Thyroid gland (tissue), 4 donors: ENCODE measurements at regions not wholly inside any gene's neighbourhood (a gene's known extent, or its start where the extent isn't known, plus 50 kb on each side); places are given as distances from the start of the nearest gene placed in this dataset.

Source experiments
- DNase-seq, 2 donors: peaks; one replicate each; pipeline ENCODE4 v3.0.0-alpha.2; 2019
- H3K27ac ChIP-seq, 3 donors: fragments of 200-600 bp; sonication (generic); 1 replicate in 2 of 3; 2 replicates in 1 of 3; pipeline ENCODE4 v1.5.1; 2016 to 2019; ENCODE audit warnings: mild to moderate bottlenecking in 1 of 3, moderate library complexity in 1 of 3
- H3K27me3 ChIP-seq: fragments of 200-600 bp; sonication (generic); one replicate; pipeline ENCODE4 v1.5.1; 2019
- H3K36me3 ChIP-seq, 2 donors: fragments of 200-600 bp; sonication (generic); one replicate each; pipeline ENCODE4 v1.5.1; 2016 to 2019
- H3K4me1 ChIP-seq, 2 donors: fragments of 200-600 bp; sonication (generic); one replicate each; pipeline ENCODE4 v1.5.1; 2017 to 2019
- H3K4me3 ChIP-seq, 3 donors: fragments of 200-600 bp; sonication (generic); replicated peaks in 1 of 3; 1 replicate in 2 of 3; 2 replicates in 1 of 3; pipeline ENCODE4 v1.5.1; 2016; ENCODE audit warnings: mild to moderate bottlenecking in 1 of 3
- H3K9me3 ChIP-seq: fragments of 200-600 bp; sonication (generic); one replicate; pipeline ENCODE4 v1.5.1; 2017
- CTCF ChIP-seq, 6 experiments: fragments of 200-600 bp in 3 of 6; fragments of 450-650 bp in 3 of 6; sonication (generic) in 3 of 6; IDR thresholded peaks; one replicate each; pipeline ENCODE4 v1.5.1; 2016 to 2019; ENCODE audit warnings: antibody characterized with exemption in 6 of 6, mild to moderate bottlenecking in 2 of 6, inconsistent platforms in 1 of 6, moderate library complexity in 1 of 6
- POLR2A ChIP-seq, 2 donors: fragments of 450-650 bp; IDR thresholded peaks; one replicate each; pipeline ENCODE4 v1.6.1; 2017; ENCODE audit warnings: antibody characterized with exemption in 2 of 2, mild to moderate bottlenecking in 2 of 2, moderate library complexity in 1 of 2
- WGBS, 2 donors: methylation state at CpG; one replicate each; pipeline ENCODE4 v1.1.5; 2017; 5-methylcytosine and 5-hydroxymethylcytosine counted together
- intact Hi-C: fragments of 100-400 bp; cut with DNase I; formaldehyde crosslinking; loops from one replicate; pipeline ENCODE4 v1.15.1; 2023

- no peak for TF ChIP-seq CTCF (IDR thresholded peaks at IDR 0.05)
- TF ChIP-seq POLR2A (IDR thresholded peaks at IDR 0.05), result no peak
- intact Hi-C loops, result no loop called here
- Histone ChIP-seq H3K27ac (no peak overlapping the region), H3K4me3 (no peak overlapping the region), H3K27me3 (no peaks in the 10 kb centered on the region), H3K4me1 (no peaks in the 10 kb centered on the region), H3K9me3 (no peaks in the 10 kb centered on the region), H3K36me3 (no peaks in the 10 kb centered on the region)
- DNase-seq, result no peak
- 91 to 96% methylated on average over 1 of the region's 1 CpG for WGBS, 2 donors
Measured at GRCh38 chr11:42709216-42709615, 602.6 kb upstream of the API5 start.

GRCh38 chr11:42713279-42713678 lies 598.5 kb upstream of the API5 start:
- Histone ChIP-seq H3K9me3 (no peaks in the 10 kb centered on the region), H3K36me3 (no peaks in the 10 kb centered on the region), H3K27me3 (no peaks in the 10 kb centered on the region), H3K4me1 (no peaks in the 10 kb centered on the region), H3K27ac (no peak overlapping the region), H3K4me3 (no peak overlapping the region)
- TF ChIP-seq CTCF (IDR thresholded peaks at IDR 0.05), result no peak
- TF ChIP-seq POLR2A (IDR thresholded peaks at IDR 0.05), result no peak
- 50 to 68% methylated on average over 1 of the region's 1 CpG for WGBS, 2 donors
- intact Hi-C loops, result no loop called here
- DNase-seq, result no peak

- Histone ChIP-seq H3K9me3 (no peaks in the 10 kb centered on the region), H3K4me3 (no peak overlapping the region), H3K4me1 (no peaks in the 10 kb centered on the region), H3K27me3 (no peaks in the 10 kb centered on the region), H3K36me3 (no peaks in the 10 kb centered on the region), H3K27ac (no peak overlapping the region)
- 0 to 56% methylated on average over 1 of the region's 1 CpG for WGBS, 2 donors
- TF ChIP-seq POLR2A (IDR thresholded peaks at IDR 0.05), result no peak
- TF ChIP-seq CTCF (IDR thresholded peaks at IDR 0.05), result no peak
- intact Hi-C loops, result no loop called here
- DNase-seq, result no peak
Measured at GRCh38 chr11:42713753-42714152, 598.0 kb upstream of the API5 start.

GRCh38 chr11:42720716-42721563 lies 590.9 kb upstream of the API5 start:
- WGBS, 2 donors, result 50 to 57% methylated on average over 3 of the region's 3 CpGs
- H3K9me3 ChIP-seq, result no peaks in the 10 kb centered on the region
- intact Hi-C loops, result no loop called here
- H3K27me3 ChIP-seq, result no peaks in the 10 kb centered on the region
- H3K4me3 ChIP-seq, result no peak overlapping the region
- DNase-seq, result no peak
- H3K27ac ChIP-seq, result no peak overlapping the region
- no peaks in the 10 kb centered on the region for H3K36me3 ChIP-seq
- TF ChIP-seq CTCF (IDR thresholded peaks at IDR 0.05), result no peak
- no peak for TF ChIP-seq POLR2A (IDR thresholded peaks at IDR 0.05)
- no peaks in the 10 kb centered on the region for H3K4me1 ChIP-seq

GRCh38 chr11:42727879-42728278 lies 583.9 kb upstream of the API5 start:
- no peaks in the 10 kb centered on the region for H3K4me1 ChIP-seq
- TF ChIP-seq CTCF (IDR thresholded peaks at IDR 0.05) (no peak), POLR2A (IDR thresholded peaks at IDR 0.05) (no peak)
- H3K9me3 ChIP-seq, result no peaks in the 10 kb centered on the region
- no peak overlapping the region for H3K4me3 ChIP-seq
- intact Hi-C loops, result no loop called here
- 25 to 42% methylated on average over 1 of the region's 1 CpG for whole genome bisulfite sequencing, 2 donors
- H3K27me3 ChIP-seq, result no peaks in the 10 kb centered on the region
- H3K27ac ChIP-seq, result no peak overlapping the region
- H3K36me3 ChIP-seq, result no peaks in the 10 kb centered on the region
- no peak for DNase-seq
